ENCODE measurements at regions not wholly inside any gene's neighbourhood (a gene's known extent, or its start where the extent isn't known, plus 50 kb on each side); places are given as distances from the start of the nearest gene placed in this dataset.

GRCh38 chr3:26141296-26141695, 351.4 kb downstream of the OXSM start:
- TF ChIP-seq, protein P1, sequence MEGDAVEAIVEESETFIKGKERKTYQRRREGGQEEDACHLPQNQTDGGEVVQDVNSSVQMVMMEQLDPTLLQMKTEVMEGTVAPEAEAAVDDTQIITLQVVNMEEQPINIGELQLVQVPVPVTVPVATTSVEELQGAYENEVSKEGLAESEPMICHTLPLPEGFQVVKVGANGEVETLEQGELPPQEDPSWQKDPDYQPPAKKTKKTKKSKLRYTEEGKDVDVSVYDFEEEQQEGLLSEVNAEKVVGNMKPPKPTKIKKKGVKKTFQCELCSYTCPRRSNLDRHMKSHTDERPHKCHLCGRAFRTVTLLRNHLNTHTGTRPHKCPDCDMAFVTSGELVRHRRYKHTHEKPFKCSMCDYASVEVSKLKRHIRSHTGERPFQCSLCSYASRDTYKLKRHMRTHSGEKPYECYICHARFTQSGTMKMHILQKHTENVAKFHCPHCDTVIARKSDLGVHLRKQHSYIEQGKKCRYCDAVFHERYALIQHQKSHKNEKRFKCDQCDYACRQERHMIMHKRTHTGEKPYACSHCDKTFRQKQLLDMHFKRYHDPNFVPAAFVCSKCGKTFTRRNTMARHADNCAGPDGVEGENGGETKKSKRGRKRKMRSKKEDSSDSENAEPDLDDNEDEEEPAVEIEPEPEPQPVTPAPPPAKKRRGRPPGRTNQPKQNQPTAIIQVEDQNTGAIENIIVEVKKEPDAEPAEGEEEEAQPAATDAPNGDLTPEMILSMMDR (CRISPR knock-in tag; IDR thresholded peaks at IDR 0.05), result no peak
- TF ChIP-seq HNRNPH1 (optimal IDR thresholded peaks at IDR 0.05; ENCODE audit: low read depth, low read length) (no peak), SMC3 (IDR thresholded peaks at IDR 0.05; ENCODE audit: low read length) (no peak), ZNF274 (CRISPR knock-in tag; IDR thresholded peaks at IDR 0.05) (no peak), CCAR2 (optimal IDR thresholded peaks at IDR 0.05; ENCODE audit: low read depth, low read length) (no peak), ZNF501 (CRISPR knock-in tag; IDR thresholded peaks at IDR 0.05) (no peak), ZZZ3 (CRISPR knock-in tag; IDR thresholded peaks at IDR 0.05; ENCODE audit: borderline replicate concordance) (no peak), ZBTB43 (CRISPR knock-in tag; conservative IDR thresholded peaks at IDR 0.05) (no peak), ZNF430 (CRISPR knock-in tag; IDR thresholded peaks at IDR 0.05) (no peak), HOXA3 (CRISPR knock-in tag; IDR thresholded peaks at IDR 0.05) (no peak), ZFP36 (IDR thresholded peaks at IDR 0.05; ENCODE audit: borderline replicate concordance, low read depth, low read length, partially characterized antibody) (no peak), CAMTA2 (CRISPR knock-in tag; IDR thresholded peaks at IDR 0.05; ENCODE audit: borderline replicate concordance) (no peak)
- TF ChIP-seq, protein P2, sequence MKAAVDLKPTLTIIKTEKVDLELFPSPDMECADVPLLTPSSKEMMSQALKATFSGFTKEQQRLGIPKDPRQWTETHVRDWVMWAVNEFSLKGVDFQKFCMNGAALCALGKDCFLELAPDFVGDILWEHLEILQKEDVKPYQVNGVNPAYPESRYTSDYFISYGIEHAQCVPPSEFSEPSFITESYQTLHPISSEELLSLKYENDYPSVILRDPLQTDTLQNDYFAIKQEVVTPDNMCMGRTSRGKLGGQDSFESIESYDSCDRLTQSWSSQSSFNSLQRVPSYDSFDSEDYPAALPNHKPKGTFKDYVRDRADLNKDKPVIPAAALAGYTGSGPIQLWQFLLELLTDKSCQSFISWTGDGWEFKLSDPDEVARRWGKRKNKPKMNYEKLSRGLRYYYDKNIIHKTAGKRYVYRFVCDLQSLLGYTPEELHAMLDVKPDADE (CRISPR knock-in tag; IDR thresholded peaks at IDR 0.05), result no peak

All from HepG2 (cell line).